ENCODE measurements at regions not wholly inside any gene's neighbourhood (a gene's known extent, or its start where the extent isn't known, plus 50 kb on each side); places are given as distances from the start of the nearest gene placed in this dataset.
"Not testable (repeated sequence)": the region's sequence is repeated elsewhere in the genome, so short reads cannot be mapped to it uniquely, and the experiment has no call there.

DNA sequence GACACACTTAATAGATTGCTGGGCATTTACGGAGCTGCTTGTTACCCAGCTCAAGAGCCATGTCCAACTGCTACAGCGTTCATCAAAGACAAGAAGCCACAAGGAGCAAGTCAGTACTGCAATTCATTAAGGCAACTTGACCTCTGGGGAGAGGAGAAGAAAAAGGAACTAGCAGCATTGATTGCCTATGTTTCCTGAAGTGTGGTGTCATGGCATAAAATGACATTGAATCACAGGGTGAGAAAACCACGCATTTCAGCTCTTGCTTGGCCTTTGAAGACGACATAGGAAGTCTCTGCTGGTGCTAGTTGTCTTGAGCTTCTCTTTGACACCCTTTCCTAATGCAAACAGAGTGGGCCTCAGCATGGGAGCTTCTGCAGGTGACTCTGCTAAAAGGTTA lies 139.1 kb downstream of the CDH26 start:
- no peak for DNase-seq (ENCODE audit: low read depth)

DNA sequence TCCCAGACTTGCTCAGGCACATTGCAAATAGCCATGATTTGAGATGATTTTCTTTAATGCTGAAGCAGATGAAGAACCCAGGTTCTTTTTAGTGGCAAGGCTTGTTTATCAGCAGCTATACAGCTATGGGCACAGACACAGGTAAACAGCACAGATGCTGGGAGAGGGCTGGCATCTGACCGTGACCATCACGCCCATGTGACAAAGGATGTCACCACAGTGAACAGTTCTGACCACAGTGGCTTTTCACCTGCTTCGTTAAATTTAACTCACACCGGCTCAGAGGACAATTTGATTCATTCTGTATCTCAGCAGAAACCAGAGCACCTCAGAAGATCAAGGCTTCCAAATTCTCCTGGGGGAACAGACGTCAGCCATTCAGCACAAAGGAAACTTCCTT lies 142.6 kb downstream of the CDH26 start:
- no peak for DNase-seq (ENCODE audit: low read depth)

DNA sequence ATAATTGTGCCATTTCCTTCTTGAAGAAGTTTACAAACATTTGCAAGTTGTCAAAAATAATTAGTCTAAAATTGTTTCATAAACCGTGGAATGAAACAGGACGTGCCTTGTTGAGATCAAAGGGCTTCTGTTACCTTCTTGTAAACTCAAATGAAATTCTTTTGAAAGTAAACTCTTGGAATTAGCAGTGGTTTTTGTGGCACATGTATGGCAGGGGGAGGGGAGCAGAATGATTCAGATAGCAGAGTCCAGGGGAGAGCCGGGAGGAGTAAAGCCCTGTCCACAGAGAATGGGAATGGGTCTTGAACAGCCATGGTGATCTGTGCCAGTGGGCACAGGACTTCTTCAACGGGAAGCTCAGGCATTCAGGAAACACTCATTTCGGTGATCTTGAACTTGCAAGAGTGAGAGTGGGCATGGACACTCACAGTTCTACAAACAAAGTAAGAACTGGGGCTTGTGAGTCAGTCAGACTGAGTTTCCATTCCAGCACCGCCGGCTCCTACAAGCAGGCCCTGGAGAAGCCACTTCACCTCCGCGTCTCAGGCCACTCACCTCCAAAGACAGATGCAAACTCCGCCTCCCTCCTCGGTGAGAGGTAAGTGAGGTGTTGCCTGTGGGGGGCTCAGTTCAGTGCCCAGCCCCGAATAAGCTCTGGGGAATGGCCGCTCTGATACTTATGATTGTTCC lies 143.1 kb downstream of the CDH26 start:
- no peak for DNase-seq (ENCODE audit: low read depth)

DNA sequence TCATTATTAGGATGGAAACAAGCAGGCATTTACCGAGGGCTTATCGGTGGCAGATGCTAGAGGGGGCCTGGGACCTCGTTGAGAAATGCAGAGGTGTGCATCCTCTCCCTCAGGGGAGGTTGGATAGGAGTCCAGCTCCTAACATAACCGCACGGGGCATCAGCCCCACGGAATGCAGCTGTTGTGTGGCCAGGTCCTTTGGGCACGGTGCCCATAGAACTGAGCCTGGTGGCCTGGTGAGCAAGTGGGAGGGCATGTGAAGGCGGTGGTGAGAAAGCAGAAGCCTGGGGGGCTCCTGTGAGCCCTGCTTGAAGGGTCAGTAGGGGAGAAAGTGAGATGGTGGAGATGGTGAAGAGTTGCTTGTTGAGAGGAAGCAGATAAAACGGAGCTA lies 143.7 kb downstream of the CDH26 start:
- DNase-seq (ENCODE audit: low read depth) = no peak

DNA sequence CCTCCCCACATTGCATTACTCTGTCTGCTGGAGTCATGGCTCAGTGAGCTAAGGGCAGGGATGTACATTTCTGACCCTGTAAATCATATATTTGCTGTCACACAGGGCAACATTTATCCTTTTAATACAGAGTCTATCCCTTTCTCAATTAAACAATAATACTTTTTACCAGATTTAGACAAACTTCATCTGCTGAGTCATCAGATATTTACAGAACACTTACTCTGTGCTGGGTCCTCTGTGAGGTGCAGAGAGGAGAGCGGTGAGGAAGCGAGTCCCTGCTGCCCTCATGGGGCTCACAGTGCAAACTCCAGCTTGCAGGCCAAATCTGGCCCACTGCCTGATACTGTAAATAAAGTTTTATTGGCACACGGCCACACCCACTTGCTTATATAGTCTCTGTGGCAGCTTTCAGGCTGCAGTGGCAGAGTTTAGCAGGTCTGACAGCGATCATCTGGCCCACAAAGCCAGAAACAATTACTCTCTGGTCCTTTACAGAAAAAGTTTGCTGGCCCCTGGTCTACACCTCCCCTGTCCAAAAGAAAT lies 144.5 kb downstream of the CDH26 start:
- no peak for DNase-seq (ENCODE audit: low read depth)

DNA sequence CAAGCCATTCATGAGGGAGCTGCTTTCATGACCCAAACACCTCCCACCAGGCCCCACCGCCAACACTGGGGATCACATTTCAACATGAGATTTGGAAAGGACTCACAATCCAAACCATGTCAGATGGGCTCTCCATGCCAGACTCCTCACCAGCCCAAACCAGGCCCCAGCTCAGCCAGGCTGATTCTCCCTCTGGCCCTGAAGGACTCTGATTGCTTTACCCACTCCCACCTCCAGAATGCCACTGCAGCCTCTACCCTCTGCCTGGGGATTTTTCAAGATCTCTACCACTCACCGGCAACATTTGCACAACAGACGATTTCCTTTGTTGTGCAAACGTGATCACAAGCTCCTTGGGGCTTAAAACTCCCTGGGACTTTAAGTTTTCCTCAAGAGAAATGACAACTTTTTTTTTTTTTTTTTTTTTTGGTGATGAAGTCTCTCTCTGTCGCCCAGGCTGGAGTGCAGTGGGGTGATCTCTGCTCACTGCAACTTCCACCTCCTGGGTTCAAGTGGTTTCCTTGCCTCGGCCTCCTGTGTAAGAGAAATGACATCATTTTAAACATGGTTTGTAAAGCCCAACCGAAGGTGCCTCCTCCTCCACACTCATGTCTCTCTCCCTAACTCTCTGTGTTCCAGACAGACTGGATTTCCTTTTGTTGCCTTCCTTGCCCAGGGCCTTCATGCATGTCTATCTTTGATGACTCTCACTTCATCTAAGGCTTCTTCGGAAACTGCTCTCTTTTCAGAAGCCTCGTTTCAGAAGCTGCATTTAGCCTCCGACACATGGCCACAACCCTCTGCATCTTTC lies 147.0 kb downstream of the CDH26 start:
- no peak for DNase-seq (ENCODE audit: low read depth)

DNA sequence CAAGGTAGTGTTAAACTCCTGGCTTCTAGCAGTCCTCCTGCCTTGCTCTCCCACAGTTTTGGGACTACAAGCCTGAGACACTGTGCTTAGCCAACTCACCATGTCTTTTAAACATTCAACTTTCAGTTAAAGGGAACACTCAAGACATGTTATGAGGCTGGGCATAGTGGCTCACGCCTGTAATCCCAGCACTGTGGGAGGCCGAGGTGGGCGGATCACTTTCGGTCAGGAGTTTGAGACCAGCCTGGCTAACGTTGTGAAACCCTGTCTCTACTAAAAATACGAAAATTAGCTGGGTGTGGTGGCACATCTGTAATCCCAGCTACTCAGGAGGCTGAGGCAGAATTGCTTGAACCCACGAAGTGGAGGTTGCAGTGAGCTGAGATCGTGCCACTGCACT lies 148.0 kb downstream of the CDH26 start:
- DNase-seq (ENCODE audit: low read depth) = not testable (repeated sequence)

DNA sequence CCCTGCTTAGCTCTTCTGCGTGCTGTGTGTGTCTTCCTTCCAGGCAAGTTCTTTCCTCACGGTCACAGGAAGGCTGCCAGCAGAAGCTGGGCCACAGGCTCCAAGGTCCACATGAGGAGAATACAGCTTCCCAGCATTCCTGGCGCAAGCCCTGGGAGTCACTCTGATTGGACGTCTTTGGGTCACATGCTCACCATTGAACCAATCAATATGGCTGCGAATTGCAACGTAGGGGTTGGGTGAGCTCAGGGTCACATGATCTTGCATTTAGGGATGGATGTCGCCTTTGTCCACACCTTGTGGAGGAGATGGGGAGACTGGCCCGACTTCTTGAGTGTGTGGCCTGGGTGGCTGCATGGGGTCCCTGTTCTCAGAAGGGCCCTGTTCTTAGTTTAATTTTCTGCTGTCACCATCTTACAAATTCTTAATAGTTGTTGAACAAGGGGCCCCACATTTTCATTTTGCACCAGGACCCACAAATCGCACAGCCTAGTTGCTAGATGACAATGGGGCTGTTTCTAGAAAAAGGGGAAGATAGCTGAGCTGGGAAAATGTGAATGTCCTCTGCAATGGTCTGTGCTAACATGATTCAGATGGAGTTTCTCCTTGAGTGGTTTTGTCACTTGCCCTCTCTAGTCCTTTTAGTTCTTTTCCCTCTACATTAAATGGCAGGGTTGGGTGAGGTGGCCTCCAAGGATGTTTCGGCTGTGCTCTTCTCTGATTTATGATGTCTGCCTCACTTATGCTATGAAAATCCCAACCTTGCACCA lies 149.6 kb downstream of the CDH26 start:
- no peak for DNase-seq (ENCODE audit: low read depth)

DNA sequence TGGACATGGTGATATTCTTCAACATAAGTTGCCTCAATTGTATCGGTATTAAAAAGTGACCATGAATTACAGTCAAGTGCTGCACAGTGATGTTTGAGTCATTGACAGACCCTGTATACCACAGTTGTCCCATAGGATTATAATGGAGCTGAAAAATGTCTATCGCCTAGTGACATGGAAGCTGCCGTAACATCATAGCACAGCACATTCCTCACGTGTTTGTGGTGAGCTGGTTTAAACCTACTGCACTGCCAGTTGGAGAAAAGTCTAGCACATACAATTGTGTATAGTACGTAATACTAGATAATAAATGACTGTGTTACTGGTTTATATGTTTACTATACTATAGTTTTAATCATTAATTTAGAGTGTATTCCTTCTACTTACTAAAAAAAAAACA lies 150.2 kb downstream of the CDH26 start:
- DNase-seq (ENCODE audit: low read depth) = peak; percentile 5

DNA sequence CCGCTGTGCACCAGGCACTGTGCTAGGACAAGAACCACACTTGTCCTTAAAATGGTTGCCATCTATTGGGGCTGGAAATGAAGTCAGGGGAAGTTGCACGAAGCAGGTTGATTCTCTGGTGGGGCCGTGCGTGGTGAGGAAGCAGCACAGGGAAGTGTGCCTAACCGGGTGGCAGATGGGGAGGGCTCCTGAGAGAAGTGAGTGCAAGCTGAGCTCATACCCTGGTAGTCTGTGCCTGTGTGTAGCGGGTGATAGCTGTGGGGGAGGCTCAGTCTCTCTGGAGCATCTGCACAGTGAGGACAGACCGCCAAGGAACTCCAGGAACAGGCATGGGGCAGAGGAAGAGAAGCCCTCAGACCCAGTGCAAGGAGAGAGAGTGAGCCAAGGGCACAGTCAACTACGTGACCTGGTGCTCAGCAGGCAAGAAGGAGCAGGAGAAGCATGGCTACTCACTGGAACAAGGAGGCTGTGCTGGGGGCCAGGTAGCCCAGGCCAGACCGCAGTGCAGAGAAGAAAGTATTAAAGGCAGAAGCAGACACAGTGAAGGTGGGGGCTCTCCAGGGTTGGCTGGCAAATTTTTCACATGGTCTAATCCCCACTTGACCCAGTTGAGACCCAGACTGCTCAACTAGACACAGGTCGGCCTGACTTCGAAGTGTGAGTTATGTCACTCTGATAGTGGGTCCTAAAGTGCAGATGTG lies 155.0 kb downstream of the CDH26 start:
- no peak for DNase-seq (ENCODE audit: low read depth)

DNA sequence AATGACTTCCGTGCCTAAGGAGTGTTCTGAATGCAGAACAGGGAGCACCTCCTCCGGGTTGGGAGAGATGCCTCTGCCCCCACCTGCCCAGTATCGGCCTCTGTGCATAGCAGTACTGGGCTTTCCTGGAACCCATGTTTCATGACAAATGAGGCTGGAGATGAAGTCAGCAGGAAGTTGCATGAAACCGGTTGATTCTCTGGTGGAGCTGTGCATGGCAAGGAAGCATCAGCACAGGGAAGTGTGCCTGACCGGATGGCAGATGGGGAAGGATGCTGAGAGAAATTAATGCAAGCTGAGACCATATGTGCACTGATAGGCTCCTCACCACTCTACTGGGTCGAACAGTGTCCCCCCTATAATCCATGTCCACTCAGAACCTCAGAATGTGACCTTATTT lies 155.5 kb downstream of the CDH26 start:
- DNase-seq (ENCODE audit: low read depth) = no peak

DNA sequence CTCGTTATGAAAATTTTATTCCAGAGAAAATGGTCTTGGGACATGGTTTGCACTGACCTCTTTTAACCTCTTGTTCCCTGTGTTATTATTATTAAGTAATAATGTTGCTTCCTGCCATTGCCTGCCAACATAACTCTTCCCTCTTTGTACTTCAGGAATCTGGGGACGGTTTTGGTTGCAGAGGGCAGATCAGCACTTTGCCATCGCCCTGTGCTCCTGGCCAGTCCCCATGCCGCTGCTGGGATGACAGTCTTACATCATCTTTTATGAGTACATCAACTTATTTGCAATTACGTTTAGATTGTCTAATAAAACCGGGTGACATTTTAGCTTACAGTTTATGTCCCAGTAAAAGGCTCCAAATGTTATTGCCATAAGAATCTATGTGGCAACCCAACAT lies 157.2 kb downstream of the CDH26 start:
- no peak for DNase-seq (ENCODE audit: low read depth)

DNA sequence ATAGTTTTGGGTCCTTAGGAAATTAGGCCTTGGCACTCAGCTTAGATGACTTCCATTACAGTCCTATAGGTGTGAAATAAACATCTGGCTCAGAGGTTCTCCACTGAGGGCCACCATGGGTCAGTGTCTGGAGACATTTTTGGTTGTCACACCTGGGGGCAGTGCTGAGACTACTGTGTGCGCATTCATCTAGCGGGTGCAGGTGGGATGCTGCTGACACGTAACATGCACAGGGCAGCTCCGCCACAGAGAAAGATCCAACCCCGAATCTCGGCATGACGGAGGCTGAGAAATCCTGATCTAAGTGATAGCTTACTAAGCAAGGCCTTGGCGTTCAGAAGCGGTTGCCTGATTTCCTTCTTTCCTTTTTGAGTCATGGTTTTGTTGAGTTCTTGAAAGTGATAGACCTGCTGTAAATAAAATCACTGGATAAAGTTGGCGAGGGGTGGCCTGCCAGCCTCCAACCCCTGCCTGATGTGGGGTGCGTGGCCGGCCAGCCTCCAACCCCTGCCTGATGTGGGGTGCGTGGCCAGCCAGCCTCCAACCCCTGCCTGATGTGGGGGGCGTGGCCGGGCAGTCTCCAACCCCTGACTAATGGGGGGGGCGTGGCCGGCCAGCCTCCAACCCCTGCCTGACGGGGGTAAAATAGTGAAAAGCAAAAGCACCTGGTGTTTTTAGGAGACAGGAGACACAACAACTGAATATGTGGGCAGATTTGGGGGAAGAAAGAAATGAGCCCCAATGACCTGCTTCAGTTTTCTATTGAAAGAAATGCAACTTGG lies 158.1 kb downstream of the CDH26 start:
- no peak for DNase-seq (ENCODE audit: low read depth)

DNA sequence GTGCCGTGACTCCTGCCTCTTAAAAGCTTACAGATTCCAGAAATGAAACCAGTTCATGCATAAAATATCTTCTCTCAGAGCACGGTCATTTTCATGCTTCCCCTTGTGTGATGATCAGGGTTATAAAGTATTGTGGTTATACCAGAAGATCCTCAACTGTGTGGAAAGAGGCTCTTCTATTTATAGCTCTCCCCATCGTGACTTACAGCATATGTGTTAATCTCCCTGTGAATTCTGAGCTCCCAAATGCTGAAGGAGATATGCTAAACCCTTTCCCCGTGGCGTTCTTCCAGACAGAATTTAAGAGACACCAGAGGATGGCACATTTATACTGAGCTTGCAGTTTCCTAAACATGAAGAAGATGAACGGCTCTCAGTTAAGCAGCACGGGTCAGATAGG lies 158.8 kb downstream of the CDH26 start:
- no peak for DNase-seq (ENCODE audit: low read depth)

DNA sequence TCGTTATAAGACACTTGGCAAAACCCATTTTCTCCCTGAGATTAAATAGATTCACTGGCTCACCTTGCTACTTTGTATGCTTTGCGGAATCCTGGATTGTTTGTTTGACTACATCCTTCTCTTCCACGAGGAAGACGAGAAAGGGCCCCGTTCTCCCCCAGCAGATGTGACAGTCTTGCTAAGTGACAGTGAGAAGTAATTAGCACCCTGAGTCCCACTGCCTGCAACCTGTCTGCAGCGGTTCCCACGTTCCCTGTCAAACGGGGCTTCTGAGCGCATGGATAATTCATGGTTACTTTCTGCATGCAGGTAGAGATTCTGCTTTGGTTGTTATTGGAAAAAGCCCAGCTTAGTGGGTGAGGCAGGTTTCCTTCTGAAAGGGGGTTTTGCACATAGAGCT lies 163.7 kb downstream of the CDH26 start:
- no peak for DNase-seq (ENCODE audit: low read depth)

DNA sequence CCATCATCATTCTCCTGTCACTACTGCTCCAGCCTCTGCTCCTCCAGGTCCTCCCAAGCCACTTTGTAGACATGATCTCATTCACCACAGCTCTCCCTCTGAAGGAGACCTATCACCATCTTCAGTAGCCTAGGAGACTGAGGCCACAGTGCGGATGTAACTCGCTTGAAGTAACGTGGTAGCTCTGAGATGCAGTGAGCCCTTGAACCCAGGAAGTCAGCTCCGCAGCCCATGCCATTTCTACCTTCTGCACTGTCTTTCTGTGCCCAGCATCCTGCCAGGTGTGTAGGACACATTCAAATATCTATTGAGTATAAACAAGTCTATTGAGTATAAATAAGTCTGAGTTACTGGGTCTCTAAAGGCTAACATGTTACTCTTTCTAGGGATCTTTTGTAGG lies 164.4 kb downstream of the CDH26 start:
- DNase-seq (ENCODE audit: low read depth) = no peak

DNA sequence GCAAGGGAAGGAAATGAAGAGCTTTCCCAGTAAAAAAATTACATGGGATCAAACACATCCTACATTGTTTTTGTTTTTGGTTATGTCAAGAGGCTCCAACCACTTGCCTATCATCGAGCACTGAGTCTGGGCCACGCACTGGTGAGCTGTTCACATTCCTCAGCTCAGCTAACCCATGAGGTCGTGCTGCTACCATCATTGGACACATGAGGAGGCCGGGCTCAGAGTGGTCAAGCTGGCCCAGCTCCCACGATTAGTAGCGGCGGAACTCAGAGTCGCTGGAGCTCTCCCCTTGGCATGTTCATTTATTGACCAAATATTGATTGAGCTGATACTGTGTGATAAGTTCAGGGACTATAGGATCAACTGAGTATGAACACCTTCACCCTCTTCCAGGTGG lies 164.9 kb downstream of the CDH26 start:
- DNase-seq (ENCODE audit: low read depth) = no peak

DNA sequence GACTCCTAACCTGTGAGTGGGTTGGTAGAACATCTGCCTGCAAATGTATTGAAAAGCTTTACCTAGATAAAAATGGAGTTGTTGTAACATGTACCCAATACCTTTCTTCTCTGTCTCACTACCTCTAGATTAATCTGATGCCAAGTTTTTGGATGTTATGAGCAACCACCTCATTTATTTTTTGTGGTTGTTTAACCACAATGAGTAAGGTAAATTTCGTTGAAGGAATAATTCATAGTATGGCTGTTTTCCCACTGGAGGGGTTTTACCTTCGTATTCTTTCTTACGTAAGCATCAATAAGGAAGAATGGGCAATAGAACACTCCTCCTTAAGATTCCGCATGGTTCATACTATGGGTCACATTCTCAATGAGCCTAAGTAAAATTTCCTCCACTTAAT lies 165.4 kb downstream of the CDH26 start:
- DNase-seq (ENCODE audit: low read depth) = no peak

DNA sequence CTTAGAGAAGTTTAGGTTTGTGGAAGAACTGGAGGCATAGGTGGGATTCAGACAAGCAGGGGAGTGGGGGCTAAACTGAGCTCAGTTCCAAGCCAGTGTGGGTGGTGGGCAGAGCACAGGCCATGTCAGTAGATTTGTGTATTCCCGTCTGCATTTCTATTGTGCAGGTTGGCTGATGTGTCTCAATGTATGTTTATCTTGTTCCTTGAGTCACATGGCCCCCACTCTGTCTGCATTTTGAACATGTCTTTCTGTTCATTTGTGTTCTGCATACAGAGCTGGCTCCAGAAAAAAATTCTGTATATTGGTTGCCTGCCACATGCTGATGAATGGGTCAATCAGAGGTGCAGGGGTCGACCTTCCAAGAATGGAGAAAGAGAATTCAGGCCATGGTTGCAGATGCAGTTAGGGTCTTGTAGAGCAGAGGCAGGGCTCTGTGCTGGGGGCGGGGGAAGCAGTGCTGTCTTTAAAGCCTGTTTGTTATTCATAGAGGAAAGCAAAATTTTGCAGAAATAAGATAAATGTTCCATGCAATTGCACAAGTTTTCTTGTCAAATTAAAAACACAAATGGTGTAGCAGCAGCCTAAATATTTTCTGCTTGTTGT lies 166.7 kb downstream of the CDH26 start:
- DNase-seq (ENCODE audit: low read depth) = no peak

DNA sequence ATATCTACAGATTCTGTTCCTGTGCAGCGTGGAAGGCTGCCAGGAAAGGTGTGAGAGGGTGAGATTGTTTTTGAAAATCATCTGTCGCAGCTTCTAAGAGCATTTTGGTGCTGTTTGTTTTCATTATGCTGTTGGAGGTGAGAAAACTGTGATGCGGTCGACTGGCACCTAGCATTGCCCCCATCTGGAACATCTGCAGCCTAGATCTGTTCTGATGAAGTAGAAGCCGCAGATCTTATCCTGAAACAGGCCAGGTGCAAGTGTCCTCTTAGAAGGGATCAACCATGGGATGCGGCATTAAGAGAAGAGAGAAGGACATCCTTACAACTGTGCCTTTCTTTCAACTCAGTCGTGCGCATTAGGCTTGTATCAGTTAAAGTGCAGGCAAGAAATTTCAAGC lies 167.3 kb downstream of the CDH26 start:
- no peak for DNase-seq (ENCODE audit: low read depth)

DNA sequence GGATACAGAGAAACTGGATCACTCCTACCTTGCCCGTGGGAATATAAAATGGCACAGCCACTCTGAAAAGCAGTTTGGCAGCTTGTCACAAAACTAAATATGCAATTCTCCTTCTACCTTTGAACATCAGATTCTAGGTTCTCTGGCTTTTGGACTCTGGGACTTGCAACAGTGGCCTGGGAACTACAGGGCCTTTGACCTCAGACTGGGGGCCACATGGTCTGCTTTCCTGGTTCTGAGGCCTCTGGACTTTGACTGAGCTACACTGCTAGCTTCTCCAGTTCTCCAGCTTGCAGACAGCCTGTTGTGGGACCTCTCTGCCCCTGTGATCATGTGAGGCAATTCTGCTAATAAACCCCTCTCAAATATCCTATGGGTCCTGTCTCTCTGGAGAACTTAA lies 168.8 kb downstream of the CDH26 start:
- DNase-seq (ENCODE audit: low read depth) = no peak

Data from HS-5 (cell line).